Dermis blood vessel endothelial cell (primary cell): ENCODE measurements at regions not wholly inside any gene's neighbourhood (a gene's known extent, or its start where the extent isn't known, plus 50 kb on each side); places are given as distances from the start of the nearest gene placed in this dataset.
"Not testable (repeated sequence)": the region's sequence is repeated elsewhere in the genome, so short reads cannot be mapped to it uniquely, and the experiment has no call there.

ENCODE experiments used
- DNase-seq: peaks from one replicate; pipeline ENCODE4 v3.0.0; 2010

- peak; percentile 24 for DNase-seq
Observed at GRCh38 chr11:126149759-126150625, 61.5 kb downstream of the RPUSD4 start.

DNA sequence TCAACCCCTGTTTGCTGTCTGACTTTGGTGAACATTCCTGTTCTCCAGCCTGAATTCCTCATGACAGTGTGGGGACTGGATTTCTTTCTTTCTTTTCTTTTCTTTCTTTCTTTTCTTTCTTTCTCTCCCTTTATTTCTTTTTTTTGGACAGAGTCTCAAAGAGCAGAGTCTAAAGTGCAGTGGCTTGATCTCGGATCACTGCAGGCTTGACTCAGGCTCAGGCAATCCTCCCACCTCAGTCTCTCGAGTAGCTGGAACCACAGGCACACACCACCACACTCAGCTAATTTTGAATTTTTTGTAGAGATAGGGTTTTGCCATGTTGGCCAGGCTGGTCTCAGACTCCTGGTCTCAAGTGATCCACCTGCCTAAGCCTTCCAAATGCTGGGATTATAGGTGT is 63.1 kb downstream of the RPUSD4 start:
- no peak for DNase-seq

DNA sequence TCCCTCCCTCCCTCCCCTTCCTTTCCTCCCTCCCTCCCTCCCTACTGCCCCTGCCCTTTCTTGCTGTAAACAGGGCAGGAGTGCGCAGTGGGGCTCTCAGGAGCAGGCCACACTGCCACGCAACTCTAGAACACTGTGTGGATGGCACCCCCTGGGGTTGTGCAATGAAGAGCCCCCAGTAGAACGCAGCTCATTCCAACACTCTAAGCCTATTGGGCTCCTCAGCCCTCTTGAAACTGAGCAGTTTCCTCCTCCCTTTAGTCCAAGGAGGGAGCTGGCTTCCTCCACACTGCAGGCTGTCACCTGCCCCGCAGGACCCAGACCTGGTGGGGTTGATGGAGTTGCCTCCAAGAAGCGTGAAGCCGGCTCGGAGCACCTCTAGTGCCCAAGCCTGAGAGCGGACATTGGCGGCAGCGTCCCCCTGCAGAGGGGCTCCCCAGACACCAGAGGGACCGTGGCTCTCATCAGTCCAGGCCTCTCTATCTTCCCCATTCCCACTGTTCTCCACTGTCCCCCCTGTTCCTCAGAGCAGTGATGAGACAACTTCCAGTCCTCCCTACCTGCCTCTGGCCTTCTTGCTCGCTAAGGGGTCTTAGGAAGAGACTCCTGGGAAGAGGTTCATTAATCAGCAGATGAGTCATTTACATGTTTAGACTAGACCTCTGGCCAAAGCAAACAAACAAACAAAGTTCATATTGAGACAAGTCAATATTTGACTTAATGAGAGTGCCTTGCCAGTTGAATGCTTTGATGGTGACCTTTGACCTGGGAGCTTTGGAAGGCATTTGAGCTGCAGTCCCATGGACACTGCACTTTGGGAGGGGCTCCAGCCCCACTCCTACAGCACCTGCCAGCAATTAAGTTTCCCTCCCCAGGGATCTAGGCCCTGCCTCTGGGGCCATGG is 64.0 kb downstream of the RPUSD4 start:
- DNase-seq, result no peak

- no peak for DNase-seq
Observed at GRCh38 chr11:126146454-126147192, 64.8 kb downstream of the RPUSD4 start.

- DNase-seq, result no peak
Observed at GRCh38 chr11:126145954-126146353, 65.5 kb downstream of the RPUSD4 start.

GRCh38 chr11:126143491-126143890 is 68.0 kb downstream of the RPUSD4 start:
- not testable (repeated sequence) for DNase-seq

DNA sequence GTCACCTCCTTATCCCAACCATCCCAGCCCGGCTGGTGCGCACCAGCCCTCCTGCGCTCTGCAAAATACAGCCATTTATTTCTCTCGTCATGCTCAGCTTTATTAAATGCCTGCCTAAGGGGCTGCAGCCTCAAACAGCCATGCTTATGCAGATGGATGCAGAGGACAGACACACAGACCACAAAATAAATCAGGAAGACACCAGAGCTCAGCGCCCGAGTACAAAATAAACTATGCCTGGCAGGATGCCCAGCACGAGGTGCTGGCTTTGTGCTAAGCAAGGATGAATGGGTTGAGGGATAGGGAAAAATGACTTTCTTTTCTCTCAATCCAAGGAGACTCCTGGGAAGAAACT is 70.5 kb downstream of the RPUSD4 start:
- DNase-seq, result peak; percentile 53

DNA sequence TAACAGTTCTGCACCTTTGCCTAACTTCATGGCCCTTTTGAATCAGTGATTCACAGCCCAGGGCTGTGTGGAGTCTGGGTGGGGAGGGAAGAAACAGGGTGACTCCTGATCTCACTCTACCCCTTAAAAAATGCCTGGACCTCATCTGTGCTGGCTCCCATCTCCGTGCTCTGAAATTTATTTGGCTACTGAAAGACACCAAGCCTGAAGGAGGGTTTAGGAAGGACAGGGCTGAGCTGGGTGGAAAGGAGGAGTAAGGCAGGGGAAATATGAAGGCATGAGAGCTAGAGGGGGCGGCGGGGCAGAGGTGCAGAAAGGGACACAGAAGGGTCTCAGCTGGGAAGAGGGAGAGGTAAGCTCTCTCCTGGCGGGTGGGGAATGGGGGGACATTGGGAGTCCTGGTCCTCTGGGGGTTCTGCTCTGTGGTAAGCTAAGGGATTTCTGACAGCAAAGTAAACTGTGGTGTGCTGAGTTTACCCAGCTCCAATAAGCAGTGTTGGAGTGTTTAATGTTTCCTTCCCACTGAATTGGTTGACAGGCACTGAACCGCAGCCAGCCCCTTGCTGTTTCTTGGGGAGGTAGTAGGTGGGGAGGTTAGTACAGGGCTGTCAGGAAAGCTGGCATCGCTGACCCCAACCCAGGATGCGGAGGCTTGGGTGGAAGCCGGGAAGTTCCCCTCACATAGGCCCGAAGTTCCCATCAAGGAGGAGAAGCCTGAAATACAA is 71.1 kb downstream of the RPUSD4 start:
- DNase-seq, result no peak

GRCh38 chr11:126139111-126140091 is 72.0 kb downstream of the RPUSD4 start:
- DNase-seq, result peak; percentile 28

DNA sequence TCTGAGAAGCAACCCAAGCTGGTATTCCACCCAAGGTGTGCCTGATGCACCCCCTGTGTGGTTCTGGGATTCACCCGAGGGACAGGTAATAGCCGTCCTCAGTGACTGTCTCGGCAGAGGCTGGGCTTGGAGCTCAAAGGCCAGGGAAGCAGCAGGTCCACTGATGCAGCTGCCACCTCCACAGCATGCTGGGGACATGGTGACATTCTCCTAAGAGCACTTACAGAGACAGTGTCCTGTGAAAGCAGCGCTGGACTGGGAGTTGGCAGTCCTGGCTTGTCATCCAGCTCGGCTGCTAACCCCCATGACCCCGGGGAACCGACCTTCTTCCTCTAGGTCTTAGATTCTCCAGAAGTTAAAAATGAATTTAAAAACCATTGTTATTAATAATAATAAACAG is 72.8 kb downstream of the RPUSD4 start:
- DNase-seq, result no peak

DNA sequence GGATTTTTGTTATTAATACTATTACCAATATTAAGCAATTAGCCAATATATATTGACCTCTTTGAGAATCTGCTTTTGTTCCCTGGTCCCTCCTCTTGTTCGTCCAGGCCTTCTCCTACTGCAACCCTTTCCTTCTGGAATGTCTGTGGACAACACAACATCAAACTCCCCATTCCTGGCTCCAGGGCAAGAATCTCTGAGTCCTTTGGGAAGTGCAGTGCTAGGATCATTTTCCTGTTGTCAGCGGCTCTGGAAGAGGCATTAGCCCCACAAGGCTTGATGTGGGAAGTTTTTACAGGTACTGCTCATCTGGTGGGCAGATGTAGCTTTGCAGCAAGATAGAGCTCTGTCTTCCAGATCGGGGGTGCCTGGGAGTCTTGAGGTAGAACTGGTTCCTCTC is 74.3 kb downstream of the RPUSD4 start:
- DNase-seq, result no peak

GRCh38 chr11:126136507-126136906 is 73.8 kb upstream of the CDON start:
- DNase-seq, result no peak

DNA sequence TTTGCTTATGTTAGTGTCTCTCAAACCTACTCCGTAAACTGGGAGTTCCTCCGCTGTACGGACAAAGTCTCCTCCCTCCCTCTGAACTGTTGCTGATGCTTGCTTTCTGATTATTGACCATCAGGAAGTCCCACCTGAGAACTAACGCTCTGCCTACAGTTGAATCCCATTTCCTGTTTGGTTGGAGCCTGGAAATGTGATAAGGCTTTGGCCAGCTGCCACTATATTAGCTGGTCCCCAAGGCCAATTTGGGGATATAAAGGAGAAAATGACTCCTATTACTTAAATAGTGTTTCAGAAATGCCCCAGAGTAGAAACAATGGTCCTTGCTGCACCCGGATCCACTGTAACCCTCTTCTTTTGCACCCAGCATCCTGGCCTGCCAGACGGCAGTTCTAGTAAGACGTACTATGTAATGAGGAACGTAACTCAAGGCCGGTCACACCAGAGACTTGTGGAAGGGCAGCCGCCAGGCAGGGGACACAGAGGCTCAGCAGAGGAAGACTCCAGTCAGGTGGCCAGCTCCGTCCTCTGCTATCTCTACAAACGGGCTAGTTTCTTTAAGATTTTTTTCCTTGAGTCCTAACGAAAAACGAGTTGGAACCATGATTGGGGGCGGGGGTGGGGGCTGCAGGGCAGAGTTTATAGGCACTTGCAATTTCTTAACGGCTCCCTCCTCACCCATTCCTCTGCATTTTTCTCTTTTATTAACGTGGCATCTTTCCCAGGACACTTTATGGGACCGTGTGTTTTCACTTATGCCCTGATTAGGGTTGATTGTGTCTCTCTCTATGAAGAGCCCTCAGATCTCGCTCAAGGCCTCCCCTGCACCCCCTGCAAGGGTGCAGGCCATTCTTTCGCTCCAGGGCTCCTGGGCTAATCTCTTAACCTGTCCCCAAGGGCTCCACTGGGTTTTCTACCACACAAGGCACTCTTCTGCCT is 72.8 kb upstream of the CDON start:
- peak; percentile 35 for DNase-seq

GRCh38 chr11:126134461-126135155 is 71.9 kb upstream of the CDON start:
- no peak for DNase-seq

DNA sequence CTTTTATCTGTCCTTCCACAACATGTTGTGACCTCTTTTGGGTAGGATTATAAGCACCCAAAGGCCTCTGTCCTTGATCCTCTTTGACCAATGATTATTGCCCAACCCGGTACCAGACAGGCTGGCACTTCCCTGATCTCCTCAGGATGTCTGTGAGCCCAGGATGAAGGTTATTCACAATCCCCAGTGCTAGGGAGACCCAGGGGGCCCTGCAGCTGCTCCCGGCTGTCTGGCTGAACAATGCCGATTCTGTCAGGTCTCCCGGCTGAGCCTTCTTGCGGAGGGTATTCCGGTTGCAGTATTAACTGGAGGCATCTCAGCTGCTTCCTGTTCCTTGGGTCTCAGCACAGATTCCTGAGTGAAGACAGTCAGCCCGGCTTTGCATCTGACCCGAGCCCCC is 71.2 kb upstream of the CDON start:
- DNase-seq, result no peak

GRCh38 chr11:126132319-126132718 is 69.7 kb upstream of the CDON start:
- no peak for DNase-seq

GRCh38 chr11:126130781-126131180 is 68.1 kb upstream of the CDON start:
- DNase-seq, result not testable (repeated sequence)

GRCh38 chr11:126129727-126130671 is 67.3 kb upstream of the CDON start:
- DNase-seq, result no peak
